SKM-1 treated with dmso at 0.1 percent for 144 hours (cell line): ENCODE measurements at regions not wholly inside any gene's neighbourhood (a gene's known extent, or its start where the extent isn't known, plus 50 kb on each side); places are given as distances from the start of the nearest gene placed in this dataset.
"Not testable (repeated sequence)": the region's sequence is repeated elsewhere in the genome, so short reads cannot be mapped to it uniquely, and the experiment has no call there.

Experiments used
- DNase-seq: peaks from one replicate; lab custom pipeline; 2025; ENCODE audit not compliant: unreplicated experiment; lab: John Stamatoyannopoulos, UW

GRCh38 chr2:226098861-226099745 is 699.6 kb downstream of the NYAP2 start:
- no peak for DNase-seq

DNA sequence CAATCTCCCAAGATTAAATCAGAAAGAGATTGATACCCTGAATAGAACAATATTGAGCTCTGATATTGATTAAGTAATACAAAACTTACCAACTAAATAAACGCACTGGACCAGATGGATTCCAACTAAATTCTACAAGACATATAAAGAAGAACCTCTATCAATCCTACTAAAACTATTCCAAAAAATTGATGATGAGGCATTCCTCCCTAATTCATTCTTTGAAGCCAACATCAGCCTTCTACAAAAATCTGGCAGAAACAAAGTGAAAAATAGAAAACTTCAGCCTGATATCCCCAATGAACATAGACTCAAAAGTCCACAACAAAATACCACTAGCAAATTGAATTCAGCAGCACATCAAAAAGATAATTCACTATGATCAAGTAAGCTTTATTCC is 695.5 kb downstream of the NYAP2 start:
- no peak for DNase-seq

DNA sequence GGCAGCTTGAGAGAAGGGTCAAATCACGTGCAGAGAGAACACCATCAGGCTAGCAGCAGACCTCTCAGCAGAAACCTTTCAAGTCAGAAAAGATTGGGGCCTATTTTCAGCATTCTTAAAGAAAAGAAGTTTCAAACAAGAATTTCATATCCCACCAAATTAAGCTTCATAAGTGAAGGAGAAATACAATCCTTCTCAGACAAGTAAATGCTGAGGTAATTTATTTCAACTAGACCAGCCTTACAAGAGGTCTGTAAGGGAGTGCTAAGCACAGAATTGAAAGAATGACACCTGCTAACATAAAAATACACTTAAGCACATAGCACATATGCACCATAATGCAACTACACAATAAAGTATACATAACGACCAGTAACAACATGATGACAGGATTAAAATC is 693.9 kb downstream of the NYAP2 start:
- DNase-seq: no peak

DNA sequence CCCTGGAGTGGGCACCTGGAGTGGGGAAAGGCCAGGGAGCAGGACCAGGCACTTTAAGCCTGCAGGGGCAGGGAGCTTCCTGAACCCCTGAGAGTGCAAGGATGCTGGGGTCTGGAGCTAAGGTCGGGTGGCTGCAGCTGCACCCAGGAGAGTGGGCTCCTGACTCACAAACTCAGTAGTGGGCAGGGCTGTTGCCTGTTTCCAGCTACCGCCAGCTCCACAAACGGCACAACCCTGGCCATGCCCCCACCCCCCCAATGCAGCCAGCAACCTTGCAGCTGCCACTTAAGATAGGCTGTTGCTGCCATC is 688.8 kb downstream of the NYAP2 start:
- DNase-seq: no peak

DNA sequence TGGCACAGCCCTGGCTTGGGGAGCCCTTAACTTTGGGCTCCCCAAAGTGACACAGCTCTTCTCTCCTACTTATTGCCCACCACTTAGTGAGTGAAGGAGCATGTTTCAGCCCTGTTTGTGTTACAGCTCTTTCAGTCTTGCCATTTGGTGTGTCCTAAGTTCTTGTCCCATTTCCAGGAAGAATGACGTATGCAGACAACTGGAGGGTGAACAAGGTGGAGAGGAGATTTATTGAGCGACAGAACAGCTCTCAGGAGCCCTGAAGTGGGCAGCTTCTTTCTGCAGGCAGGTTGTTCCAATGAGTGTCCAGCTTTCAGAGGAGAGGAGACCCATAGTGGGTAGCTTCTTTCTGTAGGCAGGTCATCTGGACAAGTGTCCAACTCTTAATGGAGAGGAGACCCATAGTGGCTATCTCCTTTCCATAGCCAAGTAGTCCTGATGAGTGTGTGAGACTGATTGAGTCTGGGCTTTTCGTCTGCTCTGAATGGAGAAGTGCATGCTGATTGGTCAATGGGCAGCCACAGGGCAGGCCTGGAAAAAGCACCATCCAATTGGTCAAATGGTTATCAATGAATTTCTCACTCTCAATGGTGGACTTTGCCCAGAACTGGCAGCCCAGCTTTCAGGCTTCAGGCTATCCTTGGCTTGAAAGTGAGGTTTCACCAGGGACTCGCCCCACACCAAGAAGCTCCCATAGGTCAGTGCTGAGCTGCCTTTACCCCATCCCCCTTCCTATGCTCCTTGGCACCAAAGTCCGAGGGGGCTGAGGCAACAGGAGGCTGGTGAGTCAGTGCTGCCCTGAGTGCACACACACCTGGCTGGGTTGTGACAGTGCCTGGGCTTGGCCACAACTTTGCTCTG is 688.2 kb downstream of the NYAP2 start:
- DNase-seq: no peak

GRCh38 chr2:226087051-226087450 is 687.5 kb downstream of the NYAP2 start:
- no peak for DNase-seq

DNA sequence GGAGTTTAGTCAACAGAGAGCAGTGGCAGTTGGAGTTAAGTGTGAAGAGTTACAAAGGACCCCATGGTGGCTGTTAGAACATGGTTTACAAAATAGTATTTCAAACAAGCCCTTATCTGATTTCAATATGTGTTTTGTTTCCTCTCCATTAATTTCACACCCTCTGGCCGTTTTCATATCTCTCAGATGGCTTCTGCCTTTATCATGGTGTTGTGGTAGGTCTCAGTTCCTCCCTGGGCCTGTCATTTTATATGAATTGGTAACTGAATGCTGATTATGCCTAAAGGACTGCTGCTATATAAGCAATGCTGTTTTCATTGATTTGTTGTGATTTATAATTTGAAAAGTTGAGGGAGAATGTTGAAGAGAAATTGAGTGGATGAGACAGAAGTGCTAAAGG is 686.7 kb downstream of the NYAP2 start:
- DNase-seq: no peak

- not testable (repeated sequence) for DNase-seq
Observed at GRCh38 chr2:226085425-226085824, 685.9 kb downstream of the NYAP2 start.

- no peak for DNase-seq
Observed at GRCh38 chr2:226080334-226080733, 680.8 kb downstream of the NYAP2 start.

DNA sequence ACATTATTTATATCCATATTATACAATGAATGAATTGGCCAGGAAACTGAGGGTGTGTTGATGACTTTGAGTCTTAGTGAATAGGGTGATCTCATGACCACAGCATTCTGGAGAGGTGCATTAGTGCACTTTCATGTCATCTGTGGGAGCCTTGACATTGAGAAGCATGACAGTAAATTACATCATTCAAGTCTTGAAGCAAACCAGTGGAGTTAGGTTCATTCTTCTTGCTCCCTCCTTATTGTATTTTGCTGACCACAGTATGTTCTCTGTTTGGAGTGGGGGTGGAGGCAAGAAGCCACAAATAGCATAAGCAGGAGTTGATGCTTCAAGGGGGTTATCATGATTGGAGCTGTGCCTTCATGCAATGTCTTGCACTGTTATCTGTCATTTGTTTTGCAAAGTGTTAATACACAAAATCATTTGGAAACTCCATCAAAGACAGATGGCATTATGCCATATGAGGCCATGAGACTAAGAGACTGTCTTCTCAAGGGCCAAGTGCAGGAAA is 680.2 kb downstream of the NYAP2 start:
- no peak for DNase-seq

DNA sequence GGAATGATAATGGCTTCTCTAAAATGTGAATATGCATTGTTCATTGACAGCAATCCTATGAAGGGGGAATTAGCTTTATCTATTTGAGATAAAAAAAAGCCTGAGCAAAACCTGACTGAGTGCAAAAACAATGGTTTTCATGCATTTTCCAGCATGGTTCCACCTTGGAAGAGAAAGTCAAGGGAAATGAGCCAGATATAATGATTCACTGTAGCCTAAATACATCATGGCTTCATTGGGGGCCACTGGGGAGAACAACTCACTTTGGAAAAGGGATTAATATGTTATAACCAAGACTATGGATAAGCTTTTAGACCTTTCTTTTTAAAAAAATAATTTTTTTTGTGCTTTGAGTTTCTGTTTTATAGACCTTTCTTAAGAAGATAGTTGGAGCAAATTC is 679.7 kb downstream of the NYAP2 start:
- no peak for DNase-seq

- no peak for DNase-seq
Observed at GRCh38 chr2:226078666-226079065, 679.2 kb downstream of the NYAP2 start.

DNA sequence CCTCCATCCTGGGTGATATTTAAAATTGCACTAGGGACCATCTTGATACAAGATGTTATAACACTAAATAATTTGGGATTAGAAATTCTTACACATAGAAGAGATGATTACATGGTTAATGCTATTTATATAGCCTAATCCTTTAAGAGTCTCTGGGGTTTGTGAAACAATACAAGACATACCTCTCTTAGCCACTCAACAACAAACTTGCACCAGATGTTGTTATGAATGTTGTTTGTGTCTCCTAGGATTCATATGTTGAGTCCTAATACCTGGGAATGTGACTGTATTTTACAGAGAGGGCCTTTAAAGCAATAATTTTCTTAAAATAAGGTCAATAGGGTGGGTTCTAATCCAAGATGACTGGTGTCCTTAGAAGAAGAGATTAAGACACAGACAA is 678.3 kb downstream of the NYAP2 start:
- no peak for DNase-seq

- no peak for DNase-seq
Observed at GRCh38 chr2:226077031-226077430, 677.5 kb downstream of the NYAP2 start.

- no peak for DNase-seq
Observed at GRCh38 chr2:226076529-226076928, 677.0 kb downstream of the NYAP2 start.

DNA sequence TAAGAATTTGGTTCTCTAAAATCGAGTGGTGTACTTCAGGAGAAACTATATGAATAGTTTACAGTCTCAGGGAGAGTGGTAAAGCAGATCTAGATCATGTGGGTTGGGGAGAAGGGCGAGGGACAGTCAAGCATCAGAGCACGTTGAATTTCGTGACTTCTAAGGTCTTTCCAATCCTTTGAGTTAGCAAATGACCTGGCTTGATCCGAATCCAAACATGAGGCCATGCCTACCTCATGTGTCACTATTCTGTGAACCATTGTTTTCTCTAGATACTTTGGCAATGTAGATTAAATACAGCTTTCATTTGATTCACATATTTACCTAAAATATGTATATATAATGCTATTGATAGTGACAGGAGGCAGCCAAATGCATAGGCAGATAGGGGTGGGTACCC is 674.9 kb downstream of the NYAP2 start:
- DNase-seq: no peak

DNA sequence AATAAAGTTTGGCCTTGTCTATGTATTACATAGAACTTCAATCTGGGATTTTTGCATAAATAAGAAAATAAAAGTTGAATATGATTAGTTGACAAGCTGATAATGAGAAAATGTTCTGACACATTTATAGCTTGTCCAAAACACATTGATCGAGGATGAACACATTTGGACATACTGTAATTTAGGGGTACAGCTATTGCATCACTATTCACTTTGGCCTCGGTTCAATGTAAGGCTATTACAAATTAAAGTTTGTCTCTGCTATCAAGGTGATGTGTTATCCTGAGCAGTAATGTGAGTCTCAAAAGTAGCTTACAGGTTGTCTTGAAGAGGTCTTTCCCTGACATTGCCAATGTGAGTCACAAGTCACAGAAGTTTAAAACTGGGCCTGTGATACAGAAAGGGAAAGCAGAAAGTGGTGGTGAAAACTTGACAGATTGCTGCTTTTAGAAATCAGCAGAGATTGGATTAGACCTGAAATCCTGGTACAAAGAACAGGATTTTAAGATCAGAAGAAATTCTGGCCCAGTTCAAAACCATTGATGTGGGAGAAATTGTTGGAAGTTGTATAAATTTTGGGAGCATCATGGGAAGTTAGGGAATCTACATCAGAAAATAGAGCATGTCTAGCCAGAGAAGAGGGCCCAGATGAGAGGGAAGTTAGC is 674.1 kb downstream of the NYAP2 start:
- DNase-seq: no peak

DNA sequence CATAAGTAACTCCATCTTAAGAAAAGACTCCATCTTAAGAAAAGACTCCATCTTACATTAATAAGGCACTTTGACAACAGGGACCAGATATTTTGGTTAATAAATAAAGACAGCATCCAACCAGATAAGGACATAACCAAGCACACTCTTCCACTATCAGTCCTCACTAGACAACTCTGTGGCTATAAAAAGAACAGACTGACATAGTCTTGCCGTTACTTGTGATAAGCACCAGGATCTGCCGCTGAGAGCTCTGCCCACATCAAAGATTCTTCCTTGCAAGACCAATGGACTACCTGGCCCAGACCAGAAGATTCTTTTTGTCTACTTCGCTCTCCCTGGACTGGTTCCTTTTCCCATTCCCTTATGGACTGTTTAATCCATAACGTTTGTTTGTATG is 667.4 kb downstream of the NYAP2 start:
- no peak for DNase-seq

DNA sequence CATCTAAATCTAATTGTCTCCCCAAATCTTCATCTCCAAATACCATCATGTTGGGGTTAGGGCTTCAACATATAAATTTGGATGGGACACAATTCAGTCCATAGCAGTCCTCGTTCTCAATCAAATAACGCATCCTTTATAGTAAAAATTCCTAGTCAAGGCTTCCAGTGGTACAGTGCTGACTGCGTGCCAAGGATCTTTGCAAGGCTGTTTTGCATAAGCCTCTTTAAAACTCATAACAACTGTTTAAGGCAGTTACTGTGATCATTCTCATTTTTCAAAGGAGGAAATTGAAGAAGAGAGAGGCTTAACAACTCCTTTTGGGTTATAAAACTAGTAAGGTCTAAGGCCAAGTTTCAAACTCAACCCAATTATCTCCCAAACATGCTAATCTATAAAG is 666.9 kb downstream of the NYAP2 start:
- DNase-seq: no peak

- DNase-seq: no peak
Observed at GRCh38 chr2:226064932-226065570, 665.5 kb downstream of the NYAP2 start.
